H54 (cell line): ENCODE measurements at regions not wholly inside any gene's neighbourhood (a gene's known extent, or its start where the extent isn't known, plus 50 kb on each side); places are given as distances from the start of the nearest gene placed in this dataset.

Experiments used
- DNase-seq: peaks from one replicate; pipeline ENCODE4 v3.0.0; 2011; ENCODE audit warnings: low spot score, mixed read lengths; ENCODE audit not compliant: insufficient read length
- FAIRE-seq: peaks from 3 replicates; lab custom pipeline; 2011; peaks lifted over from hg19 to GRCh38; lab: Jason Lieb, UNC
- POLR2A ChIP-seq: IDR thresholded peaks from 2 replicates; pipeline ENCODE4 v1.6.1; 2011; ENCODE audit warnings: low read depth, mild to moderate bottlenecking, low read length

- DNase-seq (peak; percentile 45), FAIRE-seq (no peak)
- TF ChIP-seq POLR2A, result no peak
Measured at GRCh38 chr17:72590382-72590781, 469.6 kb downstream of the SOX9 start.

GRCh38 chr17:72590882-72591281, 470.1 kb downstream of the SOX9 start:
- no peak for TF ChIP-seq POLR2A
- DNase-seq (no peak), FAIRE-seq (no peak)

GRCh38 chr17:72591289-72592241, 470.7 kb downstream of the SOX9 start:
- TF ChIP-seq POLR2A, result no peak
- DNase-seq, result peak; percentile 40
- no peak for FAIRE-seq

- FAIRE-seq (no peak), DNase-seq (peak; percentile 88)
- peak; percentile 100 for TF ChIP-seq POLR2A
Measured at GRCh38 chr17:72592242-72592966, 471.6 kb downstream of the SOX9 start.

GRCh38 chr17:72592967-72593325, 472.1 kb downstream of the SOX9 start:
- DNase-seq (no peak), FAIRE-seq (no peak)
- TF ChIP-seq POLR2A, result no peak

GRCh38 chr17:72594248-72594647, 473.4 kb downstream of the SOX9 start:
- DNase-seq (no peak), FAIRE-seq (no peak)
- TF ChIP-seq POLR2A, result no peak
